T-helper 2 cell treated with Interferon-gamma antibody and Interleukin-4, amounts not matched to agents 5 μg/mL and 100 μg/mL, for 36 hours (primary cell): ENCODE measurements at regions not wholly inside any gene's neighbourhood (a gene's known extent, or its start where the extent isn't known, plus 50 kb on each side); places are given as distances from the start of the nearest gene placed in this dataset.

Source experiments
- DNase-seq: peaks from one replicate; pipeline ENCODE4 v3.0.0; 2021; ENCODE audit warnings: low spot score
- H3K27ac Mint-ChIP-seq: one replicate; pipeline ENCODE4 v1.8.0; 2021; ENCODE audit warnings: mild to moderate bottlenecking, mixed read lengths
- H3K27me3 Mint-ChIP-seq: one replicate; pipeline ENCODE4 v1.8.0; 2021; ENCODE audit warnings: low read depth, mixed read lengths
- H3K36me3 Mint-ChIP-seq: one replicate; pipeline ENCODE4 v1.8.0; 2021; ENCODE audit warnings: low read depth, mixed read lengths
- H3K4me1 Mint-ChIP-seq: one replicate; pipeline ENCODE4 v1.8.0; 2021; ENCODE audit warnings: low read depth, mixed read lengths
- H3K4me3 Mint-ChIP-seq: one replicate; pipeline ENCODE4 v1.8.0; 2022; ENCODE audit warnings: mild to moderate bottlenecking, moderate library complexity, mixed read lengths
- H3K9me3 Mint-ChIP-seq: one replicate; pipeline ENCODE4 v1.8.0; 2021; ENCODE audit warnings: mixed read lengths

GRCh38 chr14:71363946-71364925, 457.0 kb downstream of the PCNX1 start:
- H3K9me3 Mint-ChIP-seq, result peaks cover 14% of the 10 kb centered on the region
- H3K4me1 Mint-ChIP-seq, result peaks cover 30% of the 10 kb centered on the region
- no peak overlapping the region for H3K27ac Mint-ChIP-seq
- no peaks in the 10 kb centered on the region for H3K27me3 Mint-ChIP-seq
- no peak overlapping the region for H3K4me3 Mint-ChIP-seq
- DNase-seq, result no peak
- H3K36me3 Mint-ChIP-seq, result peaks cover 17% of the 10 kb centered on the region

GRCh38 chr14:71365361-71365760, 458.1 kb downstream of the PCNX1 start:
- Mint-ChIP-seq H3K4me1 (peaks cover 23% of the 10 kb centered on the region), H3K27me3 (no peaks in the 10 kb centered on the region), H3K36me3 (peaks cover 15% of the 10 kb centered on the region), H3K9me3 (peaks cover 8% of the 10 kb centered on the region), H3K4me3 (no peak overlapping the region), H3K27ac (no peak overlapping the region)
- no peak for DNase-seq

- H3K36me3 Mint-ChIP-seq, result peaks cover 14% of the 10 kb centered on the region
- H3K9me3 Mint-ChIP-seq, result peaks cover 7% of the 10 kb centered on the region
- H3K27me3 Mint-ChIP-seq, result no peaks in the 10 kb centered on the region
- no peak for DNase-seq
- peaks cover 26% of the 10 kb centered on the region for H3K4me1 Mint-ChIP-seq
- no peak overlapping the region for H3K27ac Mint-ChIP-seq
- no peak overlapping the region for H3K4me3 Mint-ChIP-seq
Measured at GRCh38 chr14:71366861-71367260, 459.6 kb downstream of the PCNX1 start.

GRCh38 chr14:71371711-71372396, 464.6 kb downstream of the PCNX1 start:
- Mint-ChIP-seq H3K4me3 (peak overlapping the region; percentile 0), H3K27ac (peak overlapping the region; percentile 5), H3K27me3 (no peaks in the 10 kb centered on the region), H3K9me3 (peaks cover 24% of the 10 kb centered on the region), H3K4me1 (peaks cover 21% of the 10 kb centered on the region), H3K36me3 (peaks cover 20% of the 10 kb centered on the region)
- DNase-seq, result peak; percentile 27

- DNase-seq, result no peak
- Mint-ChIP-seq H3K4me3 (peak overlapping the region; percentile 0), H3K9me3 (peaks cover 24% of the 10 kb centered on the region), H3K27me3 (no peaks in the 10 kb centered on the region), H3K36me3 (peaks cover 20% of the 10 kb centered on the region), H3K27ac (peak overlapping the region; percentile 32), H3K4me1 (peaks cover 21% of the 10 kb centered on the region)
Measured at GRCh38 chr14:71372411-71372838, 465.2 kb downstream of the PCNX1 start.

GRCh38 chr14:71373773-71374172, 466.5 kb downstream of the PCNX1 start:
- peaks cover 29% of the 10 kb centered on the region for H3K4me1 Mint-ChIP-seq
- H3K36me3 Mint-ChIP-seq, result peaks cover 30% of the 10 kb centered on the region
- no peak for DNase-seq
- no peak overlapping the region for H3K4me3 Mint-ChIP-seq
- no peak overlapping the region for H3K27ac Mint-ChIP-seq
- H3K9me3 Mint-ChIP-seq, result peaks cover 27% of the 10 kb centered on the region
- no peaks in the 10 kb centered on the region for H3K27me3 Mint-ChIP-seq

GRCh38 chr14:71374989-71375388, 467.7 kb downstream of the PCNX1 start:
- H3K4me1 Mint-ChIP-seq, result peaks cover 32% of the 10 kb centered on the region
- peaks cover 31% of the 10 kb centered on the region for H3K9me3 Mint-ChIP-seq
- no peak for DNase-seq
- H3K4me3 Mint-ChIP-seq, result no peak overlapping the region
- no peaks in the 10 kb centered on the region for H3K27me3 Mint-ChIP-seq
- no peak overlapping the region for H3K27ac Mint-ChIP-seq
- H3K36me3 Mint-ChIP-seq, result peaks cover 37% of the 10 kb centered on the region

- Mint-ChIP-seq H3K27ac (no peak overlapping the region), H3K4me1 (peaks cover 20% of the 10 kb centered on the region), H3K9me3 (peaks cover 30% of the 10 kb centered on the region), H3K4me3 (no peak overlapping the region), H3K36me3 (peaks cover 40% of the 10 kb centered on the region), H3K27me3 (no peaks in the 10 kb centered on the region)
- no peak for DNase-seq
Measured at GRCh38 chr14:71377099-71377498, 469.8 kb downstream of the PCNX1 start.

GRCh38 chr14:71380271-71380670, 473.0 kb downstream of the PCNX1 start:
- Mint-ChIP-seq H3K9me3 (peaks cover 22% of the 10 kb centered on the region), H3K27ac (no peak overlapping the region), H3K4me3 (no peak overlapping the region), H3K4me1 (peaks cover 22% of the 10 kb centered on the region), H3K27me3 (no peaks in the 10 kb centered on the region), H3K36me3 (peaks cover 35% of the 10 kb centered on the region)
- no peak for DNase-seq

- H3K4me3 Mint-ChIP-seq, result no peak overlapping the region
- H3K36me3 Mint-ChIP-seq, result peaks cover 28% of the 10 kb centered on the region
- H3K27ac Mint-ChIP-seq, result no peak overlapping the region
- no peak for DNase-seq
- H3K4me1 Mint-ChIP-seq, result peaks cover 25% of the 10 kb centered on the region
- peaks cover 13% of the 10 kb centered on the region for H3K9me3 Mint-ChIP-seq
- H3K27me3 Mint-ChIP-seq, result no peaks in the 10 kb centered on the region
Measured at GRCh38 chr14:71381814-71382213, 474.6 kb downstream of the PCNX1 start.

- Mint-ChIP-seq H3K9me3 (peaks cover 13% of the 10 kb centered on the region), H3K4me3 (no peak overlapping the region), H3K36me3 (peaks cover 27% of the 10 kb centered on the region), H3K27ac (no peak overlapping the region), H3K4me1 (peaks cover 25% of the 10 kb centered on the region), H3K27me3 (no peaks in the 10 kb centered on the region)
- DNase-seq, result no peak
Measured at GRCh38 chr14:71382315-71382714, 475.1 kb downstream of the PCNX1 start.

- H3K9me3 Mint-ChIP-seq, result peaks cover 7% of the 10 kb centered on the region
- no peak overlapping the region for H3K4me3 Mint-ChIP-seq
- H3K27me3 Mint-ChIP-seq, result no peaks in the 10 kb centered on the region
- H3K4me1 Mint-ChIP-seq, result peaks cover 20% of the 10 kb centered on the region
- no peak overlapping the region for H3K27ac Mint-ChIP-seq
- H3K36me3 Mint-ChIP-seq, result peaks cover 17% of the 10 kb centered on the region
- no peak for DNase-seq
Measured at GRCh38 chr14:71383510-71383909, 476.3 kb downstream of the PCNX1 start.

GRCh38 chr14:71384007-71384845, 477.0 kb downstream of the PCNX1 start:
- Mint-ChIP-seq H3K27me3 (no peaks in the 10 kb centered on the region), H3K36me3 (peaks cover 12% of the 10 kb centered on the region), H3K4me3 (no peak overlapping the region), H3K4me1 (peaks cover 22% of the 10 kb centered on the region), H3K27ac (no peak overlapping the region), H3K9me3 (peaks cover 3% of the 10 kb centered on the region)
- DNase-seq, result no peak
